Natural killer cell (primary cell): ENCODE measurements at regions not wholly inside any gene's neighbourhood (a gene's known extent, or its start where the extent isn't known, plus 50 kb on each side); places are given as distances from the start of the nearest gene placed in this dataset.
"Not testable (repeated sequence)": the region's sequence is repeated elsewhere in the genome, so short reads cannot be mapped to it uniquely, and the experiment has no call there.

Experiments
- ATAC-seq, 3 donors: fragments of 150-1000 bp in 2 of 3; fragments of 200-7000 bp in 1 of 3; cut with Tn5 transposase; 1 replicate in 1 of 3; 2 replicates in 2 of 3; pipeline ENCODE4 v1.10.0; 2021; ENCODE audit warnings: mild to moderate bottlenecking in 2 of 3, moderate library complexity in 2 of 3
- DNase-seq, 2 donors: peaks; one replicate each; pipeline versions ENCODE4 v3.0.0 to v3.0.0-alpha.2; 2013 to 2021; ENCODE audit warnings: mixed read lengths in 1 of 2
- H3K27ac ChIP-seq: one replicate; pipeline ENCODE4 v1.5.1; 2013; ENCODE audit warnings: mild to moderate bottlenecking, low read length
- H3K27me3 ChIP-seq: one replicate; pipeline ENCODE4 v1.6.1; 2013; ENCODE audit warnings: low read length; ENCODE audit not compliant: control insufficient read depth, insufficient read depth
- H3K36me3 ChIP-seq: one replicate; pipeline ENCODE4 v1.6.1; 2013; ENCODE audit warnings: low read length; ENCODE audit not compliant: control insufficient read depth, insufficient read depth
- H3K4me1 ChIP-seq: one replicate; pipeline ENCODE4 v1.6.1; 2013; ENCODE audit warnings: low read length; ENCODE audit not compliant: control insufficient read depth, insufficient read depth
- H3K4me3 ChIP-seq: one replicate; pipeline ENCODE4 v1.5.1; 2013; ENCODE audit warnings: low read length
- H3K9me3 ChIP-seq: one replicate; pipeline ENCODE4 v1.6.1; 2013; ENCODE audit warnings: low read length; ENCODE audit not compliant: control insufficient read depth, insufficient read depth
- H3K27ac Mint-ChIP-seq, 2 donors: one replicate each; pipeline ENCODE4 v1.8.0; 2022; ENCODE audit warnings: mild to moderate bottlenecking in 2 of 2, mixed read lengths in 2 of 2, moderate library complexity in 1 of 2
- H3K27me3 Mint-ChIP-seq, 2 donors: one replicate each; pipeline ENCODE4 v1.8.0; 2022; ENCODE audit warnings: low read depth in 2 of 2, mixed read lengths in 2 of 2
- H3K36me3 Mint-ChIP-seq: one replicate; pipeline ENCODE4 v1.8.0; 2022; ENCODE audit warnings: mixed read lengths
- H3K4me1 Mint-ChIP-seq, 2 donors: one replicate each; pipeline ENCODE4 v1.8.0; 2022; ENCODE audit warnings: mixed read lengths in 2 of 2
- H3K4me3 Mint-ChIP-seq: one replicate; pipeline ENCODE4 v1.8.0; 2022; ENCODE audit warnings: mild to moderate bottlenecking, moderate library complexity, mixed read lengths
- H3K9me3 Mint-ChIP-seq, 2 donors: one replicate each; pipeline ENCODE4 v1.8.0; 2022; ENCODE audit warnings: mixed read lengths in 2 of 2
- CTCF ChIP-seq: fragments of 200-600 bp; IDR thresholded peaks from one replicate; pipeline ENCODE4 v1.8.0; 2022; ENCODE audit warnings: antibody characterized with exemption
- WGBS: methylation state at CpG from one replicate; pipeline ENCODE4 v1.1.7; 2013; ENCODE audit warnings: missing lambda C conversion rate; ENCODE audit not compliant: insufficient coverage; 5-methylcytosine and 5-hydroxymethylcytosine counted together
- intact Hi-C: fragments of 100-400 bp; cut with micrococcal nuclease; formaldehyde crosslinking; loops from one replicate; pipeline ENCODE4 v1.14.2; 2022

- H3K4me1 ChIP-seq = no peaks in the 10 kb centered on the region
- TF ChIP-seq CTCF = no peak
- no peak overlapping the region for H3K27ac Mint-ChIP-seq
- H3K36me3 Mint-ChIP-seq = no peaks in the 10 kb centered on the region
- no peaks in the 10 kb centered on the region for H3K9me3 Mint-ChIP-seq
- no peaks in the 10 kb centered on the region for H3K27me3 ChIP-seq
- no peak overlapping the region for H3K4me3 ChIP-seq
- H3K36me3 ChIP-seq = no peaks in the 10 kb centered on the region
- no peak for DNase-seq
- WGBS = 82% methylated on average over 7 of the region's 7 CpGs
- H3K4me1 Mint-ChIP-seq = no peaks in the 10 kb centered on the region
- H3K27ac ChIP-seq = no peak overlapping the region
- intact Hi-C loops = no loop called here
- no peaks in the 10 kb centered on the region for H3K9me3 ChIP-seq
- H3K27me3 Mint-ChIP-seq = peaks cover 18 to 28% of the 10 kb centered on the region in 2 donors
- no peak for ATAC-seq
- no peak overlapping the region for H3K4me3 Mint-ChIP-seq
These were observed 179.1 kb upstream of the E2F8 start for GRCh38 chr11:19419808-19420207.

- Histone ChIP-seq H3K4me3 (no peak overlapping the region), H3K36me3 (no peaks in the 10 kb centered on the region), H3K9me3 (no peaks in the 10 kb centered on the region), H3K27ac (no peak overlapping the region), H3K27me3 (no peaks in the 10 kb centered on the region), H3K4me1 (no peaks in the 10 kb centered on the region)
- no peak for DNase-seq
- Mint-ChIP-seq H3K9me3 (no peaks in the 10 kb centered on the region), H3K27me3 (peaks cover 20 to 28% of the 10 kb centered on the region in 2 donors), H3K36me3 (no peaks in the 10 kb centered on the region), H3K4me1 (no peaks in the 10 kb centered on the region), H3K27ac (no peak overlapping the region), H3K4me3 (no peak overlapping the region)
- no peak for ATAC-seq
- TF ChIP-seq CTCF = no peak
- WGBS = 79% methylated on average over 2 of the region's 8 CpGs
- intact Hi-C loops = no loop called here
These were observed 178.4 kb upstream of the E2F8 start for GRCh38 chr11:19419021-19419750.

- Mint-ChIP-seq H3K36me3 (no peaks in the 10 kb centered on the region), H3K27ac (no peak overlapping the region), H3K9me3 (no peaks in the 10 kb centered on the region), H3K27me3 (peaks cover 21% of the 10 kb centered on the region in 2 donors), H3K4me1 (no peaks in the 10 kb centered on the region), H3K4me3 (no peak overlapping the region)
- Histone ChIP-seq H3K27ac (no peak overlapping the region), H3K9me3 (no peaks in the 10 kb centered on the region), H3K36me3 (no peaks in the 10 kb centered on the region), H3K4me3 (no peak overlapping the region), H3K27me3 (no peaks in the 10 kb centered on the region), H3K4me1 (no peaks in the 10 kb centered on the region)
- no peak for DNase-seq
- TF ChIP-seq CTCF = no peak
- no peak for ATAC-seq
- intact Hi-C loops = no loop called here
- WGBS = 78% methylated on average over 2 of the region's 2 CpGs
These were observed 177.5 kb upstream of the E2F8 start for GRCh38 chr11:19418221-19418620.

GRCh38 chr11:19412070-19412469 is 171.3 kb upstream of the E2F8 start:
- H3K9me3 Mint-ChIP-seq, DNase-seq, H3K9me3 ChIP-seq, H3K27me3 ChIP-seq, H3K27ac Mint-ChIP-seq, H3K4me1 ChIP-seq, intact Hi-C loops, H3K36me3 Mint-ChIP-seq, H3K4me1 Mint-ChIP-seq, H3K4me3 Mint-ChIP-seq, ATAC-seq, H3K27ac ChIP-seq, H3K4me3 ChIP-seq, H3K36me3 ChIP-seq: not testable (repeated sequence)
- WGBS = 12% methylated on average over 3 of the region's 3 CpGs
- peaks cover 15 to 31% of the 10 kb centered on the region in 2 donors for H3K27me3 Mint-ChIP-seq
